NOMO-1 treated with dmso at 0.1 percent for 144 hours (cell line): ENCODE measurements at regions not wholly inside any gene's neighbourhood (a gene's known extent, or its start where the extent isn't known, plus 50 kb on each side); places are given as distances from the start of the nearest gene placed in this dataset.
"Not testable (repeated sequence)": the region's sequence is repeated elsewhere in the genome, so short reads cannot be mapped to it uniquely, and the experiment has no call there.

ENCODE experiments used
- DNase-seq: peaks from one replicate; lab custom pipeline; 2025; ENCODE audit not compliant: unreplicated experiment; lab: John Stamatoyannopoulos, UW

GRCh38 chr5:174997688-174998087, 273.3 kb downstream of the MSX2 start:
- DNase-seq: no peak

GRCh38 chr5:174996941-174997340, 272.6 kb downstream of the MSX2 start:
- no peak for DNase-seq

GRCh38 chr5:174995827-174996226, 271.4 kb downstream of the MSX2 start:
- no peak for DNase-seq

- no peak for DNase-seq
These were observed 267.5 kb downstream of the MSX2 start for GRCh38 chr5:174991847-174992246.

GRCh38 chr5:174990909-174991308, 266.5 kb downstream of the MSX2 start:
- no peak for DNase-seq

GRCh38 chr5:174987443-174988012, 263.1 kb downstream of the MSX2 start:
- DNase-seq: no peak

GRCh38 chr5:174984863-174985262, 260.5 kb downstream of the MSX2 start:
- no peak for DNase-seq

GRCh38 chr5:174982485-174982884, 258.1 kb downstream of the MSX2 start:
- no peak for DNase-seq

- DNase-seq: no peak
These were observed 257.0 kb downstream of the MSX2 start for GRCh38 chr5:174981416-174981815.

- no peak for DNase-seq
These were observed 256.6 kb downstream of the MSX2 start for GRCh38 chr5:174980952-174981351.

GRCh38 chr5:174972291-174972690, 247.9 kb downstream of the MSX2 start:
- no peak for DNase-seq

GRCh38 chr5:174971210-174971609, 246.8 kb downstream of the MSX2 start:
- DNase-seq: no peak

GRCh38 chr5:174970502-174970901, 246.1 kb downstream of the MSX2 start:
- no peak for DNase-seq

GRCh38 chr5:174953871-174954270, 229.5 kb downstream of the MSX2 start:
- DNase-seq: no peak

- peak; percentile 41 for DNase-seq
These were observed 226.9 kb downstream of the MSX2 start for GRCh38 chr5:174951151-174951780.

GRCh38 chr5:174947548-174947947, 223.2 kb downstream of the MSX2 start:
- DNase-seq: no peak

- DNase-seq: no peak
These were observed 221.5 kb downstream of the MSX2 start for GRCh38 chr5:174945853-174946252.

- DNase-seq: peak; percentile 27
These were observed 219.4 kb downstream of the MSX2 start for GRCh38 chr5:174943785-174944184.

GRCh38 chr5:174943002-174943401, 218.6 kb downstream of the MSX2 start:
- DNase-seq: not testable (repeated sequence)

- DNase-seq: no peak
These were observed 213.1 kb downstream of the MSX2 start for GRCh38 chr5:174937201-174938123.

- no peak for DNase-seq
These were observed 211.6 kb downstream of the MSX2 start for GRCh38 chr5:174935854-174936474.

GRCh38 chr5:174931033-174931432, 206.7 kb downstream of the MSX2 start:
- not testable (repeated sequence) for DNase-seq
